ENCODE measurements at regions not wholly inside any gene's neighbourhood (a gene's known extent, or its start where the extent isn't known, plus 50 kb on each side); places are given as distances from the start of the nearest gene placed in this dataset.

DNA sequence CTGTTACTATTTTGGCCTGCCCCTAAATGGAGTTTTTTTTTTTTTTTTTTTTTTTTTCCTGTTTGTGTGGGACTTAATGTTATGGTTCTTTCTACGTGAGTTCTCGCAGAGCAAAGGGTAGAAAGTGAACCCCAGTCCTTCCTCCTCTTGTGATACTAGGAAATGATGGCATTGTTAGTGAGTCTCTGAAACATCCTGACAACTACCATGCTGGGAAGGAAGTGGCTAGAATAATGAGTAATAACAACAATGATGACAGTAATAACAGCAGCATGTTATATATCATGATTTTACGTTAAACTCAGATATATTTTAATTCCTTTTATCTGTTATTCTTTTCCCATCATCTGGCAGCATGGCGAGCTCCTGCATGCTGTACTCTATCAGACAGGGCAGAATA, 216.2 kb upstream of the LINC00305 start:
- TF ChIP-seq, protein P1, sequence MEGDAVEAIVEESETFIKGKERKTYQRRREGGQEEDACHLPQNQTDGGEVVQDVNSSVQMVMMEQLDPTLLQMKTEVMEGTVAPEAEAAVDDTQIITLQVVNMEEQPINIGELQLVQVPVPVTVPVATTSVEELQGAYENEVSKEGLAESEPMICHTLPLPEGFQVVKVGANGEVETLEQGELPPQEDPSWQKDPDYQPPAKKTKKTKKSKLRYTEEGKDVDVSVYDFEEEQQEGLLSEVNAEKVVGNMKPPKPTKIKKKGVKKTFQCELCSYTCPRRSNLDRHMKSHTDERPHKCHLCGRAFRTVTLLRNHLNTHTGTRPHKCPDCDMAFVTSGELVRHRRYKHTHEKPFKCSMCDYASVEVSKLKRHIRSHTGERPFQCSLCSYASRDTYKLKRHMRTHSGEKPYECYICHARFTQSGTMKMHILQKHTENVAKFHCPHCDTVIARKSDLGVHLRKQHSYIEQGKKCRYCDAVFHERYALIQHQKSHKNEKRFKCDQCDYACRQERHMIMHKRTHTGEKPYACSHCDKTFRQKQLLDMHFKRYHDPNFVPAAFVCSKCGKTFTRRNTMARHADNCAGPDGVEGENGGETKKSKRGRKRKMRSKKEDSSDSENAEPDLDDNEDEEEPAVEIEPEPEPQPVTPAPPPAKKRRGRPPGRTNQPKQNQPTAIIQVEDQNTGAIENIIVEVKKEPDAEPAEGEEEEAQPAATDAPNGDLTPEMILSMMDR (conservative IDR thresholded peaks at IDR 0.05), result no peak
- TF ChIP-seq EZH2 (IDR thresholded peaks at IDR 0.05; ENCODE audit: low read depth), result no peak

Data from PC-9 (cell line).